K562 (cell line): ENCODE measurements at regions not wholly inside any gene's neighbourhood (a gene's known extent, or its start where the extent isn't known, plus 50 kb on each side); places are given as distances from the start of the nearest gene placed in this dataset.
A peak's percentile ranks its signal among the peaks of the same experiment; 100 is the strongest.

Experiments
- ATAC-seq: fragments of 200-7000 bp; cut with Tn5 transposase; 3 replicates; pipeline ENCODE4 v1.9.1; 2020; ENCODE audit warnings: moderate library complexity
- BruUV-seq: library from RNA; stranded (reverse); fragments of 400-500 nt; replicated peaks from 2 replicates; lab custom pipeline; 2021; lab: Mats Ljungman, UMichigan
- CTCF ChIA-PET: fragments of 300-600 bp; formaldehyde crosslinking; extraction: SDS; loops from one replicate; lab custom pipeline; 2021; ENCODE audit warnings: low intra/inter-chr PET ratio; lab: Yijun Ruan, JAX
- POLR2A ChIA-PET: fragments of 300-600, 350-650 bp; sonication (Branson Sonifier 250); formaldehyde crosslinking; extraction: SDS; loops from one replicate; lab custom pipeline; 2021; ENCODE audit warnings: antibody characterized with exemption, inconsistent platforms; lab: Yijun Ruan, JAX
- DNase-seq, 4 experiments: peaks; one replicate each; pipeline versions ENCODE4 v3.0.0 to v3.0.0-alpha.2; 2011 to 2018; ENCODE audit warnings: low spot score in 3 of 4, mixed read lengths in 3 of 4; ENCODE audit errors: extremely low read depth in 1 of 4
- FAIRE-seq: peaks from 2 replicates; lab custom pipeline; 2011; peaks lifted over from hg19 to GRCh38; lab: Jason Lieb, UNC
- H2AFZ ChIP-seq: 2 replicates; pipeline ENCODE4 v1.6.0; 2011; ENCODE audit warnings: low read depth, low read length, control low read depth, inconsistent platforms
- H3K27ac ChIP-seq: fragments of 200-600 bp; 3 replicates; pipeline ENCODE4 v1.8.0; 2011; ENCODE audit warnings: low read depth, mild to moderate bottlenecking, control low read depth, inconsistent platforms, low read length, moderate library complexity, mixed read lengths; ENCODE audit errors: extremely low read depth
- H3K27me3 ChIP-seq, 2 experiments: fragments of 300-600 bp in 1 of 2; 2 replicates in 1 of 2; 3 replicates in 1 of 2; pipeline versions ENCODE4 v1.6.0 to v1.8.0; 2011; ENCODE audit warnings: inconsistent platforms in 2 of 2, low read length in 2 of 2, mild to moderate bottlenecking in 1 of 2, mixed read lengths in 1 of 2, moderate library complexity in 1 of 2; ENCODE audit not compliant: control insufficient read depth in 2 of 2, insufficient read depth in 2 of 2
- H3K36me3 ChIP-seq: fragments of 300-600 bp; 3 replicates; pipeline ENCODE4 v1.8.0; 2011; ENCODE audit warnings: mild to moderate bottlenecking, low read length, inconsistent platforms; ENCODE audit not compliant: control insufficient read depth, insufficient read depth
- H3K4me1 ChIP-seq, 2 experiments: fragments of 200-600 bp in 1 of 2; replicated peaks in 1 of 2; 2 replicates in 1 of 2; 3 replicates in 1 of 2; pipeline versions ENCODE4 v1.5.1 to v1.8.0; 2011; ENCODE audit warnings: inconsistent platforms in 2 of 2, low read length in 2 of 2, mild to moderate bottlenecking in 1 of 2, mixed read lengths in 1 of 2, moderate library complexity in 1 of 2; ENCODE audit not compliant: control insufficient read depth in 2 of 2, insufficient read depth in 2 of 2
- H3K4me2 ChIP-seq: 2 replicates; pipeline ENCODE4 v1.6.1; 2011; ENCODE audit warnings: low read length, control low read depth, inconsistent platforms, mixed read lengths; ENCODE audit not compliant: insufficient read depth
- H3K4me3 ChIP-seq: fragments of 200-600 bp; sonication (generic), shearing (Covaris generic); 2 replicates; pipeline ENCODE4 v1.5.1; 2016; ENCODE audit warnings: control low read depth, inconsistent platforms
- H3K79me2 ChIP-seq: fragments of 200-600 bp; 3 replicates; pipeline ENCODE4 v1.8.0; 2011; ENCODE audit warnings: low read length, inconsistent platforms; ENCODE audit not compliant: control insufficient read depth, insufficient read depth
- H3K9ac ChIP-seq, 2 experiments: 2 replicates each; pipeline versions ENCODE4 v1.6.0 to v1.6.1; 2011; ENCODE audit warnings: low read depth in 2 of 2, low read length in 2 of 2, control low read depth in 1 of 2, inconsistent platforms in 1 of 2, mild to moderate bottlenecking in 1 of 2, mixed read lengths in 1 of 2; ENCODE audit not compliant: insufficient read depth in 1 of 2
- H3K9me1 ChIP-seq: one replicate; pipeline ENCODE4 v1.6.0; 2011; ENCODE audit warnings: inconsistent platforms, mild to moderate bottlenecking, low read length, moderate library complexity; ENCODE audit not compliant: control insufficient read depth, insufficient read depth
- H3K9me3 ChIP-seq: replicated peaks from 2 replicates; pipeline ENCODE4 v1.5.1; 2011; ENCODE audit warnings: low read depth, low read length, inconsistent platforms; ENCODE audit not compliant: control insufficient read depth, insufficient read depth
- H4K20me1 ChIP-seq: replicated peaks from 2 replicates; pipeline ENCODE4 v1.6.1; 2011; ENCODE audit warnings: low read length, inconsistent platforms, mixed read lengths; ENCODE audit not compliant: control insufficient read depth, insufficient read depth
- ZBTB11 ChIP-seq, 3 experiments: fragments of 200-800 bp in 1 of 3; fragments of 250-450 bp in 1 of 3; fragments of 450-650 bp in 1 of 3; sonication (Bioruptor Pico) in 1 of 3; sonication (Bioruptor generic) in 1 of 3; formaldehyde crosslinking in 1 of 3; IDR thresholded peaks; 2 replicates each; pipeline versions ENCODE4 v1.6.1 to v1.8.0; 2016 to 2022; ENCODE audit warnings: mild to moderate bottlenecking in 2 of 3, missing genetic modification characterization in 2 of 3, missing compliant biosample characterization in 1 of 3, moderate library complexity in 1 of 3
- ZKSCAN1 ChIP-seq: fragments of 150-350 bp; IDR thresholded peaks from 2 replicates; pipeline ENCODE4 v1.6.1; 2016; ENCODE audit warnings: low read depth, low read length
- WGBS: fragments of 100-300 bp; shearing (Covaris generic); methylation state at CpG from one replicate; pipeline ENCODE4 v1.1.6; 2016; ENCODE audit warnings: low coverage, mixed read lengths; ENCODE audit not compliant: insufficient coverage; ENCODE audit errors: missing lambda C conversion rate; 5-methylcytosine and 5-hydroxymethylcytosine counted together
- in situ Hi-C: fragments of 300-500 bp; cut with MboI; formaldehyde crosslinking; loops from 4 replicates; pipeline ENCODE4 v1.15.0; 2018; ENCODE audit warnings: inconsistent platforms, mixed read lengths
- intact Hi-C: fragments of 100-400 bp; cut with micrococcal nuclease; formaldehyde crosslinking; loops from 2 replicates; pipeline ENCODE4 v1.14.2; 2022

- H4K20me1 ChIP-seq, result no peaks in the 10 kb centered on the region
- H3K4me2 ChIP-seq, result no peak overlapping the region
- no peak for DNase-seq
- no peaks in the 10 kb centered on the region for H3K9me1 ChIP-seq
- H3K79me2 ChIP-seq, result no peaks in the 10 kb centered on the region
- no peaks in the 10 kb centered on the region for H3K36me3 ChIP-seq
- H3K4me1 ChIP-seq, result no peaks in the 10 kb centered on the region
- POLR2A ChIA-PET, result no interaction called here
- in situ Hi-C loops, result no loop called here
- no peak overlapping the region for H3K9ac ChIP-seq
- intact Hi-C loops, result no loop called here
- no peak overlapping the region for H2AFZ ChIP-seq
- BruUV-seq, result no TSS peak
- no peak for FAIRE-seq
- CTCF ChIA-PET, result no interaction called here
- ATAC-seq, result no peak
- no peaks in the 10 kb centered on the region for H3K27me3 ChIP-seq
- H3K4me3 ChIP-seq, result no peak overlapping the region
- TF ChIP-seq ZKSCAN1, result no peak
- peak in 1 of 3 experiments; percentile 27; a peak in 1 of 6 replicates for TF ChIP-seq ZBTB11 (CRISPR knock-in tag; IDR thresholded peaks at IDR 0.05)
- H3K27ac ChIP-seq, result no peak overlapping the region
- 0% methylated on average over 6 of the region's 6 CpGs for WGBS
- no peaks in the 10 kb centered on the region for H3K9me3 ChIP-seq
Observed at GRCh38 chr3:64748244-64748904, 60.6 kb upstream of the ADAMTS9 start.
